IPS-18a (cell line): ENCODE measurements at regions not wholly inside any gene's neighbourhood (a gene's known extent, or its start where the extent isn't known, plus 50 kb on each side); places are given as distances from the start of the nearest gene placed in this dataset.

Experiments used
- H3K27ac ChIP-seq: one replicate; pipeline ENCODE4 v1.5.1; 2013; ENCODE audit warnings: low read length
- H3K27me3 ChIP-seq: one replicate; pipeline ENCODE4 v1.6.1; 2013; ENCODE audit warnings: mild to moderate bottlenecking, low read length; ENCODE audit not compliant: control insufficient read depth, insufficient read depth
- H3K36me3 ChIP-seq: one replicate; pipeline ENCODE4 v1.6.1; 2013; ENCODE audit warnings: low read depth, low read length; ENCODE audit not compliant: control insufficient read depth
- H3K4me1 ChIP-seq: one replicate; pipeline ENCODE4 v1.6.1; 2013; ENCODE audit warnings: low read depth, low read length; ENCODE audit not compliant: control insufficient read depth
- H3K4me3 ChIP-seq: one replicate; pipeline ENCODE4 v1.5.1; 2013; ENCODE audit warnings: low read length
- H3K9ac ChIP-seq: one replicate; pipeline ENCODE4 v1.6.1; 2013; ENCODE audit warnings: mild to moderate bottlenecking, low read length, moderate library complexity
- H3K9me3 ChIP-seq: one replicate; pipeline ENCODE4 v1.6.1; 2013; ENCODE audit warnings: low read depth, low read length; ENCODE audit not compliant: control insufficient read depth

DNA sequence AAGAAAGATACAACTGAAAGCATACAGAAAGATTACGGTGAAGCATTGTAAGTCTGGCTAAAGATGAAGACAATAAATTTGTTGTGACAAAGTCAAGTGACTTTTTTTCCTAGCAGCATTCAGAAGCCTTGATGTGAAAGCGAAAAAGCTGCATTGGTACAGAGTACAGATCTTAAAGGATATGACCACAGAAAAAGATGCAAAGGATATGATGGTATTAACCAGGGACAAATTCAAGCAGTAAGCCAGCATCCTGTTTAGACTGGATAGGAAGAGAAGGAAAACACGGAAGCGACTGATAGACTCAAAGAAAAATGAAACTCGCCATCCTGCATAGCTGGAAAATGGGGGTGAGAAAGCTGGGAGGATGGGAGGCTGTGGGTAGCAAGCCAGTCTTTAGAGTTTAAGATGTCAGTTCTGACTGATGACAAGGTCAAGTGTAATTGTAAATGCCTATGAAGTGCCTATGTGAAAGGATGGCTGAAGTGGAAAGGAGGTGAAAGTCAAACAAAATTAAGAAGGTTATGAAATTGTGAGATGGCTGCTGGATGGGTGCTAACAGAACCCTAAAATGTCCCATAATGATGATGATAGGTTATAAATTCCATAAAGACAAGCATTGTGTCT lies 92.4 kb downstream of the PHLDA1 start:
- Histone ChIP-seq H3K27ac (no peak overlapping the region), H3K36me3 (no peaks in the 10 kb centered on the region), H3K4me1 (peaks cover 13% of the 10 kb centered on the region), H3K4me3 (no peak overlapping the region), H3K9ac (no peak overlapping the region), H3K9me3 (peaks cover 4% of the 10 kb centered on the region), H3K27me3 (no peaks in the 10 kb centered on the region)

DNA sequence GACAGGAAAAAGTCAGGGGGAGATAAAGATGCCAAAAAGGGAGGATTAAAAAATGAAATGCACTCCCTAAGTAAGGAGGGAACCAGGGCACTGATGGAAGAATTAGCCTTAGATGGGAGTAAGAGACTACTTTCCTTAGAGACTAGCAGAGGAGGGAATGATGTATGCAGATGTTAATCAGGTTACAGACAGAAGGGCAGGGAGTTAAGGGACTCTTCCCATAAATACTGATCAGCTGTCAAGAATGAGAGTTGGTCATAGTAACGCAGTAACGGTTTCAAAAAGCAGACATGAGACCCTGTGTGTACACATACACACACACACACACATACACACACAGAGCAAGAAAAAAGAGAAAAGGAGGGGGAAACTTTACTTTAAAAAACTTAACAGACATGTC lies 93.4 kb downstream of the PHLDA1 start:
- Histone ChIP-seq H3K27ac (no peak overlapping the region), H3K36me3 (no peaks in the 10 kb centered on the region), H3K4me1 (peaks cover 7% of the 10 kb centered on the region), H3K4me3 (no peak overlapping the region), H3K9me3 (peaks cover 4% of the 10 kb centered on the region), H3K27me3 (no peaks in the 10 kb centered on the region), H3K9ac (no peak overlapping the region)

DNA sequence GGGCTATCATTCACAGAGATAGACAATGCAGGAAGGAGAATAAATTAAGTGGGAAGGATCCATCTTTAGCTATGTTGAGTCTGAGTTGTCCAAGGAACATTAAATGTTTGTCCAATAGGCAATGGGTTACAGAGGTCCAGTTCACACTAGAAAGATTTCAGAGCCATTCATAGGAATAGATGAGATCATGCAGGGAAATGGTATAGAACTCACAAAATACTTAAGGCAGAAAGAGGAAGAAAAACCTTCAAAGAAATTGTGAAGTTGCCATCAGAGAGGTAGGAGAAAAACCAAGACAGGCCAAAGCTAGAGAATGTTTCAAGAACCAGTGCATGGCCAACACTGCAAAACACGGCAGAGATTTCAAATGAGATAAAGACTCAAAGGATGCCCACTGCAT lies 94.1 kb downstream of the PHLDA1 start:
- no peaks in the 10 kb centered on the region for H3K36me3 ChIP-seq
- H3K27ac ChIP-seq, result no peak overlapping the region
- H3K4me3 ChIP-seq, result no peak overlapping the region

DNA sequence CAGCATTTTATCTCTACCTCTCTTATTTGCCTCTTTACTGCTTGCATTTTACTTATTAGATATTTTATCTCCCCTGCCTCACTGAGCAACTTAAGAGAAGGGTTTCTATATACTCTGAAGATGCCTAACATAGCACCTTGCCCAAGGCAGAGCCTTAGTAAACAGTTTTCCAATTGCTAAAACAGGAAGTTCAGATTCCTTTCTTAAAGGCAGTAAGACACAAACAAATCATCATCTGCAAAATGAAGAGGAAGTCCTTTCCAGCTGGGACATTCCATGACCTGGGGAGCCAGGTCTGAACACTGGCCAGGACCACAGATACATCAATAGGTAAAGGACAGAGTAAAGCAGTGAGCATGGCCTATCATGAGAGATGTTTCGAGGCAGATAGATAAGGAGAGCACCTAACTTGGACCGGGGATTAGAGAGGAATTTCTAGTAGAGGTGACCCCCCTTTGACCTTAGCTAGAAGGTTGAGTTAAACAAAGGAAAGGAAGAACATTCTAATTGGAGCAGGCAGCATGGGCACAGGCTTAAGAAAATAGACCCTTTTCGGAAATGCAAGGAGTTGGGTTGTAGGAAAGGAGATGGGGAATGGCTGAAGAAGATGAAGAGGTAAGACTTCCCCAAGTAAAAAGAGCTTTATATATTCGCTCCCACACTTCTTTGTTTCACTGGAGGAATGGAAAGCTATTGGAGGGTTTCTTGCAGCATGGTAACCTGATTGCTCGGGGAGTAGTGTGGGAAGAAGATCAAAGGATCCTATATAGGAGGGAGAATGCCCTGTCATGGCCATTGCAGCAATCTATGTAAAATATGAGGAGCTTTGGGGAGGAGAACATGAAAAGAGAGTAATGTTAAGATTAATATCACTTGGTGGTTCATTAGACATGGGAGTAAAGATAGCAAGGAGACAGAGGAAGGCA lies 94.8 kb downstream of the PHLDA1 start:
- Histone ChIP-seq H3K9me3 (peaks cover 4% of the 10 kb centered on the region), H3K27me3 (no peaks in the 10 kb centered on the region), H3K4me1 (peaks cover 7% of the 10 kb centered on the region), H3K9ac (no peak overlapping the region), H3K27ac (no peak overlapping the region), H3K36me3 (no peaks in the 10 kb centered on the region), H3K4me3 (no peak overlapping the region)

More for the DNA sequence above, 94.1 kb downstream of the PHLDA1 start:
- peaks cover 4% of the 10 kb centered on the region for H3K9me3 ChIP-seq
- no peaks in the 10 kb centered on the region for H3K27me3 ChIP-seq
- no peak overlapping the region for H3K9ac ChIP-seq
- peaks cover 7% of the 10 kb centered on the region for H3K4me1 ChIP-seq

DNA sequence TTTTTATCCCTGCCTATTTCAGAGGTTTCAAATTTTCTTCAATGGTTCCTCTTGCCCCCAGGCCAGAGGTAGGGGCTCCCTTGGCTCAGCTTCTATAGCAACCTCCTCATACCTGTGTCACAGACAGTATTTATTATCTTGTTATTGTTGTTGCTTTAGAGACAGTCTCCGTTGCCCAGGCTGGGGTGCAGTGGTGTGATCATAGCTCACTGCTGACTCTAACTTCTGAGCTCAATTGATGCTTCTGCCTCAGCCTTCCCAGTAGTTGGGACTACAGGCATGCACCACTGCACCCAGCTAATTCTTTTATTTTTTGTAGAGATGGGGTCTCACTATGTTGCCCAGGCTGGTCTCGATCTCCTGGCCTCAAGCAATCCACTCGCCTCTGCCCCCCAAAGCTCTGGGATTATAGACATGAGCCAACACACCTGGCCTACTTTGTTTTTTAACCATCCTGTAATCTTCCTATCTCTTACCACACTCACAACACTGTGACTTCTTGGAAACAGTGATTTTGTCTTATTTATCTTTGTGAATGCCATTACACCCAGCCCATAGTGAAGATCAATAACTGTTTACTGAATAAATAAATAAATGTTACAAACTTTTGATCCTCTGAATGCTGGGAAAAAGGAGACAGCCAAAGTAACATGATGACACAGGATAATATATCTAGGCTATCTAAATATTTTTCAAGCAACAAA lies 95.9 kb downstream of the PHLDA1 start:
- Histone ChIP-seq H3K4me3 (no peak overlapping the region), H3K9ac (no peak overlapping the region), H3K9me3 (peaks cover 3% of the 10 kb centered on the region), H3K27ac (no peak overlapping the region), H3K36me3 (no peaks in the 10 kb centered on the region), H3K4me1 (peaks cover 7% of the 10 kb centered on the region), H3K27me3 (no peaks in the 10 kb centered on the region)

DNA sequence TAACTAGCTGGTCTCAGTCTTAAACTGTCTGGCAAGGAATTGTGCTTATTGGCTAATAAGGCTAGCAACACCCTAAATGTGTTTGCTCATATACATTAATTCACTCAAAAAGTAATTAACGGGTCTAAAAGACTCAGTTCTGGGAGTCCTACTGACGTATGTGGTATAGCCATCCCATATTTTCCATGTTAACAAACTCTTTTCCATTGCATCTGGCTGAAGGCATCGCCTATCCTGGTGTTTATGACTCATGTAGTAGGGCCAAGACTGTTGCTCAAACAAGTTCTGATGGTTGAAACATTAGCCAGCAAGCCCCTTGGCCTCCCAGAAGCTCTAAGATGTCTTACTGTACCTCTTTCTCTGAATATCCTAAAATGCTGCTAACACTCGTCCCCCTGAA lies 98.5 kb downstream of the PHLDA1 start:
- peaks cover 6% of the 10 kb centered on the region for H3K4me1 ChIP-seq

DNA sequence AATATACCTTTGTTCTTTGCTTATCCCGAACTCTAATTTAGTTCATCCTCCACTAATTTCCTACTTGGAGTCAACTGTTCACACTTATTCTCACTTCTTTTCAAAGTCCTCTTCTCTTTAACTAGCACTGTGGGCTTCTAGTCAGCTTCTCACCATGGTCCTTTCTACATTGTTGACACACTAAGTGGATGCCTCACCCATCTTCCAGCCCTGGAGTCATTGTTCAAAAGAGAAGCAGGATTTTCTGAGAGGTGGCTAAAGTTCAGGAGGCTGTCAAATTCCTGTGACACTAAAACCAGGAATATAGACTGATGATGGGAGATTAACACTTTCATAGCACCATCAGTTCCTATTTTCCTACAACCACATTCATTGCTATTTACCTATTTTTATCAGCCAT lies 99.3 kb downstream of the PHLDA1 start:
- no peak overlapping the region for H3K27ac ChIP-seq
- no peak overlapping the region for H3K4me3 ChIP-seq
- H3K36me3 ChIP-seq, result no peaks in the 10 kb centered on the region
- peaks cover 4% of the 10 kb centered on the region for H3K4me1 ChIP-seq
- no peaks in the 10 kb centered on the region for H3K9me3 ChIP-seq
- H3K9ac ChIP-seq, result no peak overlapping the region
- H3K27me3 ChIP-seq, result no peaks in the 10 kb centered on the region

More for the DNA sequence above, 98.5 kb downstream of the PHLDA1 start:
- H3K27me3 ChIP-seq, result no peaks in the 10 kb centered on the region
- H3K27ac ChIP-seq, result no peak overlapping the region
- no peak overlapping the region for H3K9ac ChIP-seq
- H3K9me3 ChIP-seq, result no peaks in the 10 kb centered on the region
- H3K4me3 ChIP-seq, result no peak overlapping the region
- no peaks in the 10 kb centered on the region for H3K36me3 ChIP-seq

DNA sequence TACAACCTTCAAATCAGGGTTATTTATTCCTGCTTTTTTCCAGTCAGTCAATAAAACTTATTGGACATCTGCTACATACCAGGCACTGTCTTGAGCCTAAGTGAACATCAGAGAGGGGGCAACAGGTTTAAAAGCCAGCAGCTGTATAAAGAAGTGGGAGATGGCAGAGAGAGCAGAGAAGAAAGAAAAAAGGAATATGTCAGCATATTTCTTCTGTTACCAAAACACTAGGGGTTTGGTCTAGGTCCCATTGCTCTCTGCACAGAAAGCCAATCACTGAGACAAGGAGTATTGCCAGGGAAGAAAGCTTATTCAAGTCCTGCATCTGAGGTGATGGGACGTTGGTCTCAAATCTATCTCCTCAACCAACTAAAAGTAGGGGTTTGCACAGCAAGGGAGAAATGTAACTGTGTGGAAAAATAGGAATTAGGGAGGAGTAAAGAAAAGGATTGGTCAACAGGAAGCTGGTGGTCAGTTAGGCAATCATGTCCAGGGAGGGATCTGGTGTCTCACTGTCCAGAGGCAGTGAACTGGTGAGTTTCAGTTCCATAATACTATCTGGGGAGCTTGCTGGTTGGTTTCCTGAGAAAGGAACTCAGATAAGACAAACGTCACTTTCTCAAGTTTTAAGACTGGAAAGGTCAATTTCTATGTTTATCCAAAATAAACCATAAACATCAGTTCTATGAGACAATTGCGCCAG lies 107.5 kb downstream of the PHLDA1 start:
- H3K27ac ChIP-seq, result no peak overlapping the region
- no peak overlapping the region for H3K9ac ChIP-seq
- H3K4me3 ChIP-seq, result no peak overlapping the region
- peaks cover 7% of the 10 kb centered on the region for H3K9me3 ChIP-seq
- H3K36me3 ChIP-seq, result no peaks in the 10 kb centered on the region
- H3K4me1 ChIP-seq, result no peaks in the 10 kb centered on the region
- no peaks in the 10 kb centered on the region for H3K27me3 ChIP-seq

DNA sequence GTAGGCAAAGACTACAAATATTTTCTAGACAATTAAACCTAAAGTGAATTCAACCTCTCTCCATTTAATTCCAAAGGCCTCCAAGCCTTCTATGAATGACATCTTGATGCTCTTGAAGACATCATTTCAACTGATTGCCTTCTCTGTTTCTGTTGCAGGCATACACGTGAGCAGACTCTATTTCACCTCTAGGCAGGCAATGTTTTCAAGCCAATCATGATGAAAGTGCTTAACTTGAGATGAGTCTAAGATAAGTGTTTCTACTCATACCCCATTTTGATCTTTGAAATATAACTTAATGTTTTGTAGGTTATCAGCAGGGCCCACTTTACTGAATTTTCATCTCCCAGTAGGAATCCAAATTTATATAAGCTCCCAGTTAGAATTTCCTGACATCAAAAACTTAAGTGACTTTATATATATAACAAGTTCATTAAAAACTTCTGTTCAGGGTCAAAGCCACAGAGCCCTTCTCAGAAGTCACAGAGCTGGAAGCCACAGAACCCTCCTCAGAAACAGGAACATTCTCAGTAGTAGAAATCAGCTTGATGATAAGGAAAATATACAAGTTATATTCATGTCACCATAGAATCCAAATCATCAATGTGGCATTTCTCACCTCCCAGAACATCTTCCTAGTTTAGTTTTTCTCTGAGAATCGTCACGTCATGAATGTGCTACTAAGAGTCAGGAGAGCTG lies 108.5 kb downstream of the PHLDA1 start:
- Histone ChIP-seq H3K9me3 (peaks cover 7% of the 10 kb centered on the region), H3K4me1 (no peaks in the 10 kb centered on the region), H3K4me3 (no peak overlapping the region), H3K27ac (no peak overlapping the region), H3K36me3 (no peaks in the 10 kb centered on the region), H3K27me3 (no peaks in the 10 kb centered on the region), H3K9ac (no peak overlapping the region)

DNA sequence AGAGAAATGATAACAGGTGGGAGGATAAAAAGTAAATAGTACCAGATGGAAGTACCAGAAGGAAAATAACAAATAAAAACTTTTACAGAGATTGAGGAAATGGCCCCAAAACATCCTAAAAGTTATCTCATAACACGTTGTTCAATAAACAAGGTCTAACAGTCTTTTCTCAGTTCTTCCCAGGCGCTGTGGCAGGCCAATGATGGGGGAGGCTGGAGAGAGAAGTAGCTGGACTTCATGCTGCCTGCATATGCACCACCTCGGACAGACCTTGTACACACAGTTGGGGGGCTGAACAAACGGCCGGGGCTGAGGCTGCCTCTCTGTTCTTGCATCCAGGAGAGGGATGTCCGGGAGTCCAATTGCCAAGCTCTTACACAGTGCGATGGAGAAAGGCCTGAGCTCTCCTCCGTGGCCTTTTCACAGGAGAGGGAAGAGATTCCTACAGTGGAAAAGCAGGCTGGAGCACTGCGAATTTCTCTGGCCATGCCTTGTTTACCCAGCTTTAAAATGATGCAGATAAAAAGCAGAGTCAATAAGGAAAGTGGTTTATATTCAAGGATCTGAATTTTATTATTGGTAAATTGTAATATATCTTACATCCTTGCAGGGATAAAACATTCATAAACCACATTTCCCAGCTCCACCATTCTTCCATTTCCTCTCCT lies 109.8 kb downstream of the PHLDA1 start:
- H3K27ac ChIP-seq, result no peak overlapping the region
- H3K4me3 ChIP-seq, result no peak overlapping the region
- H3K9ac ChIP-seq, result no peak overlapping the region

More for the DNA sequence above, 109.8 kb downstream of the PHLDA1 start:
- Histone ChIP-seq H3K4me1 (no peaks in the 10 kb centered on the region), H3K9me3 (peaks cover 7% of the 10 kb centered on the region), H3K27me3 (no peaks in the 10 kb centered on the region), H3K36me3 (no peaks in the 10 kb centered on the region)
